IPS-11a (cell line): ENCODE measurements at regions not wholly inside any gene's neighbourhood (a gene's known extent, or its start where the extent isn't known, plus 50 kb on each side); places are given as distances from the start of the nearest gene placed in this dataset.

Experiments used
- H3K4me3 ChIP-seq: one replicate; pipeline ENCODE4 v1.5.1; 2013; ENCODE audit warnings: low read depth, low read length, control low read depth

DNA sequence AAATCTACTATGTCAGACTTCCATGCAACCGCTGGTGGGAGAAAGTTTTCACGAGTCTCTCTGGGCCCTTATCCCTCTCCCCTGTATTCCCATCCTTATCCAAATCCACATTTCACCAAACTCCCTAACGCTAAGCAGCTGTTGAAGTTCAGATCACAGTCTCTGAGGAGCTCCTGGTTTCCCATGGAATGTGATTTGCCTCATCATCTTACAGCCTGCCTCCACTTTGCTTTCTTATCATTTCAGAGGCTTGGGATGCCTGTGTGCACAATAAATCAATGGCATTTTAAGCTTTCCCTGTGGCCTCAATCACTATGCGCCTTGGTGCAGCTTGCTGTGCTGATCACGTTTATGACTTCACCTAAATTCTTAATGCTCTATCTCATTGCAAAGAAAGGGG is 352.4 kb upstream of the FAT3 start:
- H3K4me3 ChIP-seq, result no peak overlapping the region

GRCh38 chr11:91871791-91872190 is 352.8 kb upstream of the FAT3 start:
- H3K4me3 ChIP-seq, result no peak overlapping the region

GRCh38 chr11:91871048-91871447 is 353.6 kb upstream of the FAT3 start:
- no peak overlapping the region for H3K4me3 ChIP-seq

GRCh38 chr11:91869686-91870085 is 354.9 kb upstream of the FAT3 start:
- H3K4me3 ChIP-seq, result no peak overlapping the region

DNA sequence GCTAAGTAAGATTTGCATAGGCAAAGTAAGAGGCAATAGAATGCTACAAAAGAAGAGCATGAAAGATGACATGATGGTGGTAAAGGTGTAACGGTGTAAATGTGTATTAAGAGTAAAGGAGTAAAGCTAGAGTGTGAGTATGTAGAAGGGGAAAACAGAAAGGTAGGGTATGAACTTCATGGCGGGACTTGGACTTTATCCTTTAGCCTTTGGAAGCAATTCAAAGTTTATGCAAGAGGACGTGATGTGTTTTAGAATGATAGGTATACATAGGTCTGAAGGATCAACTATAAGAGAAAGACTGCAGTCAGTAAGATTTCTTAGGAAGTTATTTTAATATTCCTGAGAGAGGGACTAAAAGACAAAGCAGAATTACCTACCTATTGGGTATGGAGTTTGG is 358.0 kb upstream of the FAT3 start:
- H3K4me3 ChIP-seq, result no peak overlapping the region

DNA sequence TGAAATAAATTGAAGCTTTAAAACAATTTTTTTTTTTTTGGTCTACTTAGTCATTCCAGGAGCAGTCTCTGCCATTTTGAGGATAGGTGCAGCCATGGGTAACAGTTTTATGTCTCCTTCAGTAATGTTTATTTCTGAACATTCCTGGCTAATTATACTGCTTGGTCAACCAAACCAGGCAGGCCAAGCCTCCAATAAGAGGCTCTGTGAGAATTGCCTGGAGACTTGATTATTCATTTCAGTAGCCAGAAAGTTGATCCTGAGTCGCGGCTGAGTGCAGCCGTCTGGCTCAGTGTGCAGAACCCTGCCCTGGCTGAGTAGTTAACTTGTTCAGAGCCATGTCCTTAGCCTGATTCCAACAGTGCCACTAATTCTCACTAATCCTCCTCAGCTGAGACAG is 364.0 kb upstream of the FAT3 start:
- no peak overlapping the region for H3K4me3 ChIP-seq

DNA sequence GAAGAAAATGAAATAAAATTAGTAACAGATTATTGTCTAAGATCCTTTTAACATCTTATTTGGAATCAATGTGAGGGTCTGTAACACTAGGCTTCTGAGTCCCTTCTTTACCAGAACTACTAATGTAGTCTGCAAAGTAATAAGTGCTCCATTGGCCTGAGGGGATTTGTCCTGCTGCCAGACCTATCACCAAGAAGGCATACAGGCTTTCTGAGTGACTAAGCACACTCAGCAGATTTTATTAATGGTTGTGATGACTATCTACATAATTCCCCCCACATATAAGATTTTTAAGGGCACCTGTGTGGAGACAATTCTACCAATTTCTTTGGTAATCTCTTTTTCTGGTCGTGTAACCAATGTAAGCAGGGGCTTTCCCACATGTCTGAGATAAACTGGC is 365.0 kb upstream of the FAT3 start:
- no peak overlapping the region for H3K4me3 ChIP-seq

GRCh38 chr11:91857179-91857578 is 367.4 kb upstream of the FAT3 start:
- no peak overlapping the region for H3K4me3 ChIP-seq

- H3K4me3 ChIP-seq, result no peak overlapping the region
Observed at GRCh38 chr11:91854780-91855179, 369.8 kb upstream of the FAT3 start.

DNA sequence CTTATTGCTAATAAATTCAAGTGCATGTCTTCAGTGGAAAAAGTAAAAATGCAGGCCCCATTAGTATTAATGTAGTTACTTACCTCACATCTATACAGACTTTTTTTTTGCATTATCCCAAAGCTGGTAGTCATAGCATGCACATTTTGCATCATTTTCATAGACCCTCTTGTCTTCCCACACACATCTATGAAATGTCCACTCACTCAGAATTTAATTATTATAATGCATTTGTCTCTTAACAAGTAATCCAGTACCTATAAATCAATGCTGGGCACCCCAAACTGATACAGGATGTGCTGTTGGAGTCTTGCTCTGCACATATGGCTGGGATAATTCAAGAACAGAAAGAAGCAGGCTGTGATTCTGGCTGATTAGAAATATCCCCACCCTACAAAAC is 370.4 kb upstream of the FAT3 start:
- no peak overlapping the region for H3K4me3 ChIP-seq

DNA sequence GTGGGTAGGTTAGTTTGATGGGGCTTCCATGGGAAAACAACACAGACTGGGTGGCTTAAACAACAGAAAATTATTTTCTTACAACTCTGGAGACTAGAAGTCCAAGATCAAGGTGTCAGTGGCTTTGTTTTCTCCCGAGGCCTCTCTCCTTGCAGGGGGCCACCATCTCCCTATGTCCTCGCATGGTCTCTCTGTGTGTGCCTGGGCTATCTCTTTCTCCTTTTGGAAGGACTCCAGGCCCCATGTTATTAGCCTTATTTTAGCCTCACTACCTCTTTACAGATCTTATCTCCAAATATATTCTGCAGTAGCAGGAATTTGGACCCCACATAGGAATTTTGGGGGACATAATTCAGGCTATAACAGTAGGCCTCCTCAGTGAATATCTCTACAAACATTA is 372.7 kb upstream of the FAT3 start:
- no peak overlapping the region for H3K4me3 ChIP-seq

DNA sequence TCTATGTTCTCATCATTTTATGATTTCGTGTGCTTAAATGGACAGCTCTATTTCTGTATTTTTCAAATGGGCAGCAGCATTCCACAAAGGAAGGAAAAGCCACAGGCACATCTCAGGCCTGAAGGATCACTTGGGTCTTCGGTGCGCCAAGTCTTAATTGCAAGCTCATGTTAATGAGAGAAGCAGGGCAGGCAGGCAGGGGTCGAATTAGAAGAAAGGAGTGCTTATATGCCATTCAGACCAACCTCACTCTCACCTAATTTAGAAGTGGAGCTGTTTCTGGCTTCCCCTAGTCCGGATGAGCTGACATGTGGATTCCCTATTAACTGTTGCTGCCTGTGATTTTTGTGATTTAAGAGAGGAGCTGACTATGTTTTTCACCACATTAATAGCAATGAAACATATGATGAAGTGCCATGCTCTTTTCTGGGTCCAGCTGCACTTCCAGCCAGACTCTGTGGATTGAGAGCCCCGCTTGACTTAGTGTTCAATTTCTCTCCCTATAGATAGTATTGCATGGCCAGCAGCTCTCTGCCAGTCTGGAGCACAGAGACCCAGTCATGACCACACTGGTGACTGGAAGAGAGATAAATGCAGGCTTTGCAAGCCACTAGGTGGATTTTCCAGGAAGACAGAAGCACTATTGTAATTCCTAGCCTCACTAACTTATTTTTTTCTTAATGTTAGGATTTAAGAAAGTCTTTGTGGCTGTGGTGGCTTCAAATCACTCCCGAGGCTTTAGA is 373.9 kb upstream of the FAT3 start:
- H3K4me3 ChIP-seq, result no peak overlapping the region

DNA sequence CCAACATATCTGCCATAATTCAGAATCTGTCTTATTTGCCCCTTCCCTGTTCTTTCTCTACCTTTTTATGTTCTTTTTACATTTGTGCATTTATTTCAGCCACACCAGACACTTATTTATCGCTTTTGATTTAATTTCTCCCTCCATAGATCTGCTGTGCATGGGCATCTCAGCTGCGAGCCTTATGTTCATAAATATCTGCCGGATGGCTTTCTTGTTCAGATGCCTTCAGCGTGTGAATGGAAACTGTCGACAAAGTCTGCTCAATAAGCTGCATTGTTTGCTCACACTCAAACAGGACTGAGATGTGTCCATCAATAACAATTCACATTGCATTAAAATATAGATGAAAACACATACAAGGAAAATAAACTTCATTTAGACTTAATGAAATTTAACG is 374.6 kb upstream of the FAT3 start:
- H3K4me3 ChIP-seq, result no peak overlapping the region

GRCh38 chr11:91846649-91847048 is 378.0 kb upstream of the FAT3 start:
- H3K4me3 ChIP-seq, result no peak overlapping the region

GRCh38 chr11:91846002-91846401 is 378.6 kb upstream of the FAT3 start:
- H3K4me3 ChIP-seq, result no peak overlapping the region

- H3K4me3 ChIP-seq, result no peak overlapping the region
Observed at GRCh38 chr11:91840640-91841240, 383.9 kb upstream of the FAT3 start.

GRCh38 chr11:91837411-91838330 is 386.9 kb upstream of the FAT3 start:
- H3K4me3 ChIP-seq, result no peak overlapping the region

GRCh38 chr11:91835051-91835560 is 389.5 kb upstream of the FAT3 start:
- H3K4me3 ChIP-seq, result no peak overlapping the region

GRCh38 chr11:91828901-91829300 is 395.7 kb upstream of the FAT3 start:
- H3K4me3 ChIP-seq, result no peak overlapping the region

GRCh38 chr11:91825777-91826176 is 398.8 kb upstream of the FAT3 start:
- no peak overlapping the region for H3K4me3 ChIP-seq

- H3K4me3 ChIP-seq, result no peak overlapping the region
Observed at GRCh38 chr11:91823252-91823830, 401.3 kb upstream of the FAT3 start.
